NOMO-1 (cell line): ENCODE measurements at regions not wholly inside any gene's neighbourhood (a gene's known extent, or its start where the extent isn't known, plus 50 kb on each side); places are given as distances from the start of the nearest gene placed in this dataset.

Experiments
- DNase-seq, 2 experiments: peaks; one replicate each; lab custom pipeline; 2025; ENCODE audit not compliant: unreplicated experiment in 2 of 2; lab: John Stamatoyannopoulos, UW

GRCh38 chr9:106722051-106722753, 140.8 kb upstream of the ZNF462 start:
- no peak for DNase-seq

GRCh38 chr9:106723926-106724325, 139.0 kb upstream of the ZNF462 start:
- DNase-seq: no peak

- DNase-seq: no peak
Measured at GRCh38 chr9:106724566-106724965, 138.4 kb upstream of the ZNF462 start.

- no peak for DNase-seq
Measured at GRCh38 chr9:106726070-106726815, 136.7 kb upstream of the ZNF462 start.

- DNase-seq: no peak
Measured at GRCh38 chr9:106727969-106728368, 135.0 kb upstream of the ZNF462 start.

GRCh38 chr9:106728860-106729259, 134.1 kb upstream of the ZNF462 start:
- DNase-seq: no peak

GRCh38 chr9:106731910-106732309, 131.1 kb upstream of the ZNF462 start:
- no peak for DNase-seq

GRCh38 chr9:106733828-106734380, 129.1 kb upstream of the ZNF462 start:
- no peak for DNase-seq

GRCh38 chr9:106737516-106737915, 125.5 kb upstream of the ZNF462 start:
- no peak for DNase-seq

- no peak for DNase-seq
Measured at GRCh38 chr9:106738109-106738508, 124.9 kb upstream of the ZNF462 start.

- no peak for DNase-seq
Measured at GRCh38 chr9:106745457-106745856, 117.5 kb upstream of the ZNF462 start.

GRCh38 chr9:106745876-106746275, 117.1 kb upstream of the ZNF462 start:
- no peak for DNase-seq

GRCh38 chr9:106751681-106752080, 111.3 kb upstream of the ZNF462 start:
- no peak for DNase-seq

- DNase-seq: no peak
Measured at GRCh38 chr9:106752581-106752980, 110.4 kb upstream of the ZNF462 start.

GRCh38 chr9:106753155-106753671, 109.8 kb upstream of the ZNF462 start:
- DNase-seq: no peak

GRCh38 chr9:106755736-106756135, 107.2 kb upstream of the ZNF462 start:
- no peak for DNase-seq

- DNase-seq: no peak
Measured at GRCh38 chr9:106757514-106757913, 105.5 kb upstream of the ZNF462 start.

GRCh38 chr9:106758911-106759310, 104.1 kb upstream of the ZNF462 start:
- DNase-seq: no peak

- no peak for DNase-seq
Measured at GRCh38 chr9:106761493-106761892, 101.5 kb upstream of the ZNF462 start.

GRCh38 chr9:106766616-106767015, 96.3 kb upstream of the ZNF462 start:
- DNase-seq: no peak

- no peak for DNase-seq
Measured at GRCh38 chr9:106769331-106769730, 93.6 kb upstream of the ZNF462 start.

- DNase-seq: no peak
Measured at GRCh38 chr9:106771608-106772007, 91.4 kb upstream of the ZNF462 start.
